ENCODE measurements at regions not wholly inside any gene's neighbourhood (a gene's known extent, or its start where the extent isn't known, plus 50 kb on each side); places are given as distances from the start of the nearest gene placed in this dataset.
"Not testable (repeated sequence)": the region's sequence is repeated elsewhere in the genome, so short reads cannot be mapped to it uniquely, and the experiment has no call there.

DNA sequence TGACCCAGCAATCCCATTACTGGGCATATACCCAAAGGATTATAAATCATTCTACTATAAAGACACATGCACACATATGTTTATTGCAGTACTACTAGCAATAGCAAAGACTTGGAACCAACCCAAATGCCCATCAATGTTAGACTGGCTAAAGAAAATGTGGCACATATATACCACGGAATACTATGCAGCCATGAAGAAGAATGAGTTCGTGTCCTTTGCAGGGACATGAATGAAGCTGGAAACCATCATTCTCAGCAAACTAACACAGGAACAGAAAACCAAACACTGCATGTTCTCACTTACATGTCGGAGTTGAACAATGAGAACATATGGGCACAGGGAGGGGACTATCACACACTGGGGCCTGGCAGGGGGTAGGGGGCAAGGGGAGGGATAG is 183.0 kb downstream of the HACE1 start:
- intact Hi-C loops (cut with micrococcal nuclease) = not testable (repeated sequence)

DNA sequence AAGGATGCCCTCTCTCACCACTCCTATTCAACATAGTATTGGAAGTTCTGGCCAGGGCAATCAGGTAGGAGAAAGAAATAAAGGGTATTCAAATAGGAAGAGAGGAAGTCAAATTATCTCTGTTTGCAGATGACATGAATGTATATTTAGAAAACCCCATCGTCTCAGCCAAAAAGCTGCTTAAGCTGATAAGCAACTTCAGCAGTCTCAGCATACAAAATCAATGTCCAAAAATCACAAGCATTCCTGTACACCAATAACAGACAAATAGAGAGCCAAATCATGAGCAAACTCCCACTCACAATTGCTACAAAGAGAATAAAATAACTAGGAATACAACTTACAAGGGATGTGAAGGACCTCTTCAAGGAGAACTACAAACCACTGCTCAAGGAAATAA is 184.6 kb downstream of the HACE1 start:
- intact Hi-C loops (cut with micrococcal nuclease) = not testable (repeated sequence)

DNA sequence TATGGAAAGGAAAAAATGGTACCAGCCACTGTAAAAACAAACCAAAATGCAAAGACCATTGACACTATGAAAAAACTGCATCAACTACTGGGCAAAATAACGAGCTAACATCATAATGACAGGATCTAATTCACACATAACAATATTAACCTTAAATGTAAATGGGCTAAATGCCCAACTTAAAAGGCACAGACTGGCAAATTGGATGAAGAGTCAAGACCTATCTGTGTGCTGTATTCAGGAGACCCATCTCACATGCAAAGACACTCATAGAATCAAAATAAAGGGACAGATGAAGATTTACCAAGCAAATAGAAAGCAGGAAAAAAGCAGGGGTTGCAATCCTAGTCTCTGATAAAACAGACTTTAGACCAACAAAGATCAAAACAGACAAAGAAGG is 186.6 kb downstream of the HACE1 start:
- intact Hi-C loops (cut with micrococcal nuclease) = not testable (repeated sequence)

DNA sequence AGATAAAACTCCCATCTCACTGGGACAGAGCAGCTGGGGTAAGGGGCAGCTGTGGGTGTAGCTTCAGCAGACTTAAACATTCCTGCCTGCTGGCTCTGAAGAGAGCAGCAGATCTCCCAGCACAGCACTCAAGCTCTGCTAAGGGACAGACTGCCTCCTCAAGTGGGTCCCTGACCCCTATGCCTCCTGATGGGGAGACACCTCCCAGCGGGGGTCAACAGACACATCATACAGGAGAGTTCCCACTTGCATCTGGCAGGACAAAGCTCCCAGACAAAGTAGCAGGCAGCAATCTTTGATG is 188.2 kb downstream of the HACE1 start:
- intact Hi-C loops (cut with micrococcal nuclease) = not testable (repeated sequence)

DNA sequence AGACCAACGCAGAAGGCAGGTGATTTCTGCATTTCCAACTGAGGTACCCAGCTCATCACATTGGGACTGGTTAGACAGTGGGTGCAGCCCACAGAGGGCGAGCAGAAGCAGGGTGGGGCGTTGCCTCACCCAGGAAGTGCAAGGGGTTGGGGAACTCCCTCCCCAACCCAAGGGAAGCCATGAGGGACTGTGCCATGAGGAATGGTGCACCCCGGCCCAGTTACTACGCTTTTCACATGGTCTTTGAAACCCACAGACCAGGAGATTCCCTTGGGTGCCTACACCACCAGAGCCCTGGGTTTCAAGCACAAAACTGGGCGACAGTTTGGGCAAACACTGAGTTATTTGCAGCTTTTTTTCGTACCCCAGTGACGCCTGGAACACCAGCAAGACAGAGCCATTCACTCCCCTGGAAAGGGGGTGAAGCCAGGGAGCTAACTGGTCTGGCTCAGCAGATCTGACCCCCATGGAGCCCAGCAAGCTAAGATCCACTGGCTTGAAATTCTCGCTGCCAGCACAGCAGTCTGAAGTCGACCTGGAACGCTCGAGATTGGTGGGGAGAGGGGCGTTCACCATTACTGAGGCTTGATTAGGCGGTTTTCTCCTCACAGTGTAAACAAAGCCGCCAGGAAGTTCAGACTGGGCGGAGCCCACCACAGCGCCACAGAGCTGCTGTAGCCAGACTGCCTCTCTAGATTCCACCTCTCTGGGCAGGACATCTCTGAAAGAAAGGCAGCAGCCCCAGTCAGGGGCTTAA is 188.7 kb downstream of the HACE1 start:
- intact Hi-C loops (cut with micrococcal nuclease) = not testable (repeated sequence)

DNA sequence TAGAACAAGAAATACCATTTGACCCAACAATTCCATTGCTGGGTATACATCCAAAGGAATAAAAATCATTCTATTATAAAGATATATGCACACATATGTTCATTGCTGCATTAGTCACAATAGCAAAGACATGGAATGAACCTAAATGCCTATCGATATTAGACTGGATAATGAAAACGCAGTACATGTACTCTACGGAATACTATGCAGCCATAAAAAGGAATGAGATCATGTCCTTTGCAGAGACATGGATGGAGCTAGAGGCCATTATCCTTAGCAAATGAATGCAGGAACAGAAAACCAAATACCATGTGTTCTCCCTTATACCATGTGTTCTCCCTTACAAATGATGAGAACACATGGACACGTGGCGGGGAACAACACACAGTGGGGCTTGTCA is 190.2 kb downstream of the HACE1 start:
- intact Hi-C loops (cut with micrococcal nuclease) = no loop called here

DNA sequence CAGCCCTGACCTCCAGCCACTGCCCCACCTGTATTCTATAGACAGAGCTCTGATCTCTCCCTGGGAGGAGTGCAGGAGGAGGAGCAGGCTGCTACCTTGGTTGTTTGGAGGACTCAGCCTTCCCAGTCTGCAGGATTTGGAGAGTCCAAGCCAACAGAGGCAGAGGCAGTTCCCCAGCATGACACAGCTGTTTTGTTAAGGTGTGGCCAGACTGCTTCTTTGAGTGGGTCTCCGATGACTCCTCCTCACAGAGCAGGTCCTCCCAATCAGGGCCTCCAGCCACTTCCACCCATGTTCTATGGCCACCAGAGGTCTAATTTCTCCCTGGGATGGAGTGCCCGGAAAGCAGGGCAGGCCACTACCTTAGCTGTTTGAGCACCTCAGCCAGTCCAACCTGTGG is 203.5 kb downstream of the HACE1 start:
- intact Hi-C loops (cut with micrococcal nuclease) = no loop called here

DNA sequence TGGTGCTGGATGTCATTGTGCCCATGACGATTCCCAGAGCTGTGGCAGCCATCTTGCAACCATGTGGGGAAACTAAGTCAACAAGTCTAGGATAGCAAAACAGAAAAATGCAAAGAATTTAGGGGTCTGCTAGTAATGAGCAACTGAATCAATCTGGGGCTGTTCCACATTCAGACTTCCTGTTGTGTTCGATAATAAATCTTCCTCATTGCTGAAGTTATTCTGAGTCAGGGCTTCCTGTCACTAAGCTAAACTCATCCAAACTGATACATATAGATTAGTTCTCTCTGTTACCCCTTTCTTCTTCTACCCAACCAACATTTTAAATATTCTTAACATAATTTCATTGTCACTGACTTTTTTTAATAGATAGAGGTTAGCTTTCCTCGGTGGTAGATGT is 205.9 kb downstream of the HACE1 start:
- intact Hi-C loops (cut with micrococcal nuclease) = no loop called here

DNA sequence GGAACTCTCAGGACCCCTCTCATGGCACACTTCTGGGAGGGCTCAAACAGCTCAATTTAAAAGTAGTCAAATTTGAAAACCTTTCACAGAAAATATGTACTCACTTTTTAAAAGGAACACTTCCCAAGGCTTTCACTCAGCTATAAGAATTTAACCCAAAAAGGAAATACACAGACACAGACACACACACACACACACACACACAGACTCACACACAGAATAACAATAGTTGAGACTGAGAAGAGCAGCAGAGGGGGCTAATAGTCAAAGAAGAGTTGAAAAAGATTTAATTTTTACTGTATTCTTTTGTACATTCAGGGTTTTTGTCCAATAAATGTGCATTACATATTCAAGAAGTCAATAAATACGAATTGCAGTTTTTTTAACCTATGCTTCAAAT is 211.4 kb downstream of the HACE1 start:
- intact Hi-C loops (cut with micrococcal nuclease) = no loop called here

DNA sequence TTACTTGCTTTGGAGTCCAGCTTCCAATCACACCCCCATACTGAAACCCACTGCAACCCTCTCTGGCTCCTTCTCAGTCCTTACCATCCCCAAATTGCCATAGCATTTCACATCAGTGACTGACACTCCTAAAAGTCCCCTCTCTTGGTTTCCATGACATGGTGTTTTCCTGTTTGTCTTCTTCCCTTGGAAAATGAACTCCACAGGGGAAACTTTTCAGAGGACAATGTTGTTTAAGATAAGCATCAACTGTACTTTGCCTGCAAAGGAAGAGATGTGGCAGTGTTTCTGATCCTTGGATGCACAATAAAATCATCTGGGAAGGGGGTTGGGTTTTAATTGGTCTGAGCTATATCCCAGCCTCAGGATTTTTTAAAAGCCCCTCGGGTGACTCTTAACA is 214.9 kb downstream of the HACE1 start:
- intact Hi-C loops (cut with micrococcal nuclease) = no loop called here

DNA sequence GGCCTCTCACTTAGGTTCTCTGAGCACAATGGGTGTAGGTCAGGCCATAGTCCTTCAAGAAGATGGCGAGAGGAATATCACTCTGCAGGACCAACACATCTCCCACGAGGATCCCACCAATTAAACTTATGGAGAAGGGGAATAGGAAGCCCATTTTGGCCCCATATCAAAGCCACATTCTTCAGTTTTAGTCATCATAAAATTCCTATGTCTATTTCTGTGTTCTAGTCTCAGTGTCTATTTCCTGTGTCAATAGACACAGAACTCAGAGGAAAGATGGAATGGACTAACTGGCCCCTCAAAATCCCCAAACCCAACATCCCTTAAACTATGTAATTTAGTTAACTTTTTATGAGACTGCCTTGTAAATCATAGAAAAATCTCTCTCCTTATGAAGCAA is 216.8 kb downstream of the HACE1 start:
- intact Hi-C loops (cut with micrococcal nuclease) = no loop called here

DNA sequence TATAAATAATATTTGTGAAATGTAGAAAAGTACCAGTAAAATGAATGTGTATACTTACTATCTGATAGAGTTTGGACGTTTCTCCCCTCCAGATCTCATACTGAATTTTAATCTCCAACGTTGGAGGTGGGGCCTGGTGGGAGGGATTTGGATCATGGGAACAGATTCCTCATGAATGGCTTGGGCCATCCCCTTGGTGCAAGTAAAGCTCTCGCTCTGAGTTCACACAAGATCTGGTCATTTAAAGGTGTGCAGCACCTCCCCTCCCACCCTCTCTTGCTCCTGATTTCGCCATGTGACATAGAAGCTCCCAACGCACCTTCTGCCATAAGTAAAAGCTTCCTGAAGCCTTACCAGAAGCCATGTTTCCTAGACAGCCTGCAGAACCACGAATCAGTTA is 219.0 kb downstream of the HACE1 start:
- intact Hi-C loops (cut with micrococcal nuclease) = no loop called here

DNA sequence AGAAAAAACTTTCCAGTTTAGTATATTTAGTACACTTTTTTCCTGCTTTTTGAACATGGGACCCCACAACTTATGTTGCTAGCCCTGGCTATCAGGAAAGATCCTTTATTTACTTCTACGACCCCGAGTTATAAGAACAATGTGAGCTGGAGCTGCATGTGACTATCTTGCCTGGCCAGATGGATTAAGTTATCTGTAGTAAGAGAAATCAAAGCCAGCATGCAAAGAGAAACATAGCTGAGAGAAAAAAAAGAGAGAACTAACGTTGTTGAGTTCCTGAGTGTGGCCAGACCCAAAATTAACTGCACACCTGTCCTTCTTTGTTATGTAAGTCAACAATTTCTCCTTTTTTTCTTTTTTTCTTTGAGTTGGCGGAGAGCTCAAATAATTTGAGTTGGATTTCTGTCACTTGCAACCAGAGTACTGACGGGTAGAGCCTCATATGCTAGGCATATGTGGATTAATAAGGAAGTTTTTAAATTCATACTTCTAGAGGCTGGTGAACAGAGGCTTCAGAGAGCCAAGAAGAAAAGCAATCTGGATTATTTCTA is 219.5 kb downstream of the HACE1 start:
- intact Hi-C loops (cut with micrococcal nuclease) = no loop called here

DNA sequence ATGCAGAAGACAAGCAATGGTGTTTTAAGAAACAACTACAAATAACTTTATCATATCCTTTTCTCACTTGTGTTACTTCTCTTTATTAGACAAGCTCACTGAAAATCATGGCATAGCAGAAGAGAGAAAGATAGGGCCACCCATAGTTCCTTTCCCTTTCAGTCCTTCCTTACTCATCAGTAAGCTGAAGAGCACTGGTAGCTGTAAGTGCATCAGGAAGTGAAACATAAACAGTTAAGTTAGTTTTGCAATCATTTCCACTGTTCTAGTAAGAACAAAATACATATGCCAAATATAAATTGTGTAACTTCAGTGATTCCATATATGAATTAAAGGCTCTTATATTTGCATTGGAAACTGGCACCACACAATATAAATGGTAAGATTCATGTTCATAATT is 220.1 kb downstream of the HACE1 start:
- intact Hi-C loops (cut with micrococcal nuclease) = no loop called here

DNA sequence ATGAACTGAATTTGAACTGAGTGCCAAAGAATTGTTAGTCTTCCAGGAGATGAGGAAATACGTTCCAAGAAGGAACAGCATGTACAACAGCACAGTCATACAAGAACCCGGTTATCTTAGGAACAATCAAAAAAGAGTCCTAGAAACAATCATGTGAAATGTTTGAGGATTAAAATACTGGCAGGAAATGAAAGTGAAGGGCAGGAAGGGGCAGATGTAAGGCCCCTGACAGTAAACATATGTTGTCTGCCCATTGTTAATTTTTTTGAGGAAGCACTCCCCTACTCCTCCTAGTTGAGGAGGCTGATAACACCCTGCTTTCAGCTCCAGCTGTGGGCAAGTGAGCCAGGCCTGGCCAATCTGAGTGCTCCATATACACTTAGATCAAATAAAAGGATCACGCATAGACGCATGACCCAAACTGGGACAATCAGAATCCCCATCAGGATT is 220.9 kb downstream of the HACE1 start:
- intact Hi-C loops (cut with micrococcal nuclease) = no loop called here

DNA sequence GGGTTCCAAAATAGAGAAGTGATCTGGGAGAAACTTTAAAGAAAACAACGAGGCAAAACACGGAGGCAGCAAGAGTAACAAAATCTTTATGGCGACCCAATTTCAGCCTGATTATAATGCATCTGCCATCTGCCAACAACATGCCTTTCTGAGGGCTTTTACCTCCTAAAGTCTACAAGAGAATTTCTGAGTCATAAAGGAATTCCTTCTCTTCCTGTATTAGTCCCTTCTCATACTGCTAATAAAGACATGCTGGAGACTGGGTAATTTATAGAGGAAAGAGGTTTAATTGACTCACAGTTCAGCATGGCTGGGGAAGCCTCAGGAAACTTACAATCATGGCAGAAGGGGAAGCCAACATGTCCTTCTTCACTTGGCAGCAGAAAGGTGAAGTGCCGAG is 226.6 kb downstream of the HACE1 start:
- intact Hi-C loops (cut with micrococcal nuclease) = no loop called here

DNA sequence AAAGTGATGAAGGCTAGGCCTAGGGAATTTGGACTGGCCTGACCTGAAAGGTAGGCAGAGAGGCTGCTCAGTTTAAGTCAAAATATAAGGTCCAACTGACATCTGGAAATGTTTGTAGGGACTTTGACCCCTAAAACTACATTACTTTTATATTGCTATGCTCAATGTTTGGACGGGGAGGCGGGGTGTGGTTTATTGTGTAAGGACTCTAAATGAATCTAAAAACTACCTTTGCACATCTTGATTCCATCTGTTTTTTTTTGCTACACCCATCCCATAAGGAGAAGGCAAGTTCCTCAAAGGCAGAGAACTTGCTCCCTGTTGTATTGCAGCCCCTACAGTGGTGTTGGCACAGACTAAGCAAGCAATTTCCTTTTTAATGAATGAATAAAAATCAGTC is 227.1 kb downstream of the HACE1 start:
- intact Hi-C loops (cut with micrococcal nuclease) = no loop called here

DNA sequence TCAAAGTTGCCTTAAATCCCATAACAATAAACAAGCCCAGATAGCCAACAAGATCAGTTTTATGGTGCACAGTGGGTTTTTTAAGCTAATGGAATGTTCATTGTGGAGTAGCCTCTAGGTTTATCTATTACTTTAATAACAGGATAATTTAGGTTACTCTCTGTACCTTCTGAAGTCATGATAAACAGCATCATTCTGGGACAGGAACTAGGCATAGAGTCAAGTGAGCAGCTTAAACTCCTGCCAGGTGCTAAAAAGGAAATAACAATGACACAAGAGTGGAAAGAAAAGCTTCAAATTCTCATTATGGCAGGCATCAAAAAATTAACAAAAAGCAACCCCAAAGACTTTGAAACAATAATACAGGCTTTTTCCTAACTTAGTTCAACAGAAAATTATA is 228.8 kb downstream of the HACE1 start:
- intact Hi-C loops (cut with micrococcal nuclease) = no loop called here

DNA sequence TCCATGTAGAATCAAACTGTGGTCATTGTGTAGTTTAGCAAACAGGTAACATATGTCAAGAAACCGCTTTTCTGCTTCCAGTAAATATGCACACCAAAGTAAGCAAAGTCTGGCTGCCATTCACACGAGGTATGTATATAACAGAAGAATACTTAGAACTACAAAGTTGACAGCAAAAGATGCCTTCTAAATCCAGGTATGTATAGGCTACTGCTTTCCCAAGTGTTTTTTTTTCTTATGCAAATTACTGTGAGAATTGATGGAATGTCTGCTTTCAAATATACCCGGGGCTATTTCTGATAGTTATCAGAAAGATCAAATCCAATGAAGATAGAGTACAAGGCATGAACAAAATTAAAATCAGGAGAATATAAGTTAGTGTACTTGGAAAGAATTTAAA is 229.2 kb downstream of the HACE1 start:
- intact Hi-C loops (cut with micrococcal nuclease) = no loop called here

DNA sequence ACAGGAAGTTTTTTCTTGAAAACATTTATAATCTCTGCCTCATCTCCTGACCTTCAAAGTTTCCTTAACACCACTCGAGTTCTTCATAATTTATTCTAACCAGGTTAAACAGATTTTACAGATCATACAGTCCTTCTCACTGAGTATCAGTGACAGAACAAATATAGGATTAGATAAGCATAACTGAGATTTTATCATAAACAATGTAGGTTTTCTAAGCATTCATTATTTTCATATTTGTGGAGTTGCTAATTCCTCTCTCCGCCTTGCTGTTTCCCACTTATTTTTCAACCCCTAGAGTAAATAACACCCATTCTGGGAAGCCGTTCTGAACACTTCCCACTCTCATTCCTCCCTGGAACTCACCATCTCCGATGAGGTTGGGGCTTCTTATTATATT is 229.9 kb downstream of the HACE1 start:
- intact Hi-C loops (cut with micrococcal nuclease) = no loop called here

DNA sequence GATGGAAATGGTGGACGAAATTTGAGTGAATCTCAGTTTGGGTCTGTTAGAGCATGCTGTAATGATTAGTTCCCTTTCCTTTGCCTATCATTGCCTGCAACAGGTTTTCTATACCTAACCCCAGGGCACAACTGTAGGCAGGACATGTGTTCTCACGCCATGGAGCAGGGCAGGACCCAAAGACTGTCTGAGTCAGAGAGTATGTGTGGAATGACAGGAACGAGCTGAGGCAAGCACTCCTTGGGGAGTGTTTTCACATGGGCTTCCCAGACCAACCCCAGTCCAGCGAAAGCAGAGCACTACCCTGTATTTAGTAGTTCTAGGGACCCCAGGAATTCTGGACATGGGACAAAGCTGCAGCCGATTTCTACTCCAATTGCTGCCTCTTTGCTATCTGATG is 234.2 kb downstream of the HACE1 start:
- intact Hi-C loops (cut with micrococcal nuclease) = no loop called here

DNA sequence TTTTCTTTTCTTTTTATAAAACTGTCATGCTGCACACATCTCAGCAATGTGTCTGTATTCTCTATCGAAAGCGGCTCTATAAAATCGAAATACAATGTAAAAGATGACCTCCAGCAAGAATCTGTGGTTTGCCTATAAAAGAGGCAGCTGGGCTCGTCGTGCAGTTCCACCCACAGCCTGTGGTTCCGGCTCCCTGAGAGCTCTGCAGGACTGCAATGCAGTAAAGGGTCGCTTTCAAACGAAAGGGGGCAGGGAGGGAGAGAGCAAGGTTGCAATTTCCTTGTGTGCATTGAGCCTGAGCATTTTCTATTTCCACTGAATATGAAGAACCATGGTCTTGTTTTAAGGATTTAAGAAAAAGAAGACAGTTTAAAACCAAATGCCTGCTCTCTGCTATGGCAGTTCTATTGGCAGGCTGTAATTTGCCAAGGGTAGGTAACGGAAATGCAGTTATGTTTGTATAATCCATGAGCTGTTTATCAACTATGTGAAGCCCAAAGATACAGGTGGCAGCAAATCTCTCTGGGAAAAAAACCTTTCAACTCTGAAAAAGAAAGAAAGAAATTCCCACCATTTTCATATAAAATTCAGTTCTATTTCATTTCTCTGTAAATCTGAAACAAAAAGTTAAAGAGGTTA is 236.5 kb downstream of the HACE1 start:
- intact Hi-C loops (cut with micrococcal nuclease) = no loop called here

DNA sequence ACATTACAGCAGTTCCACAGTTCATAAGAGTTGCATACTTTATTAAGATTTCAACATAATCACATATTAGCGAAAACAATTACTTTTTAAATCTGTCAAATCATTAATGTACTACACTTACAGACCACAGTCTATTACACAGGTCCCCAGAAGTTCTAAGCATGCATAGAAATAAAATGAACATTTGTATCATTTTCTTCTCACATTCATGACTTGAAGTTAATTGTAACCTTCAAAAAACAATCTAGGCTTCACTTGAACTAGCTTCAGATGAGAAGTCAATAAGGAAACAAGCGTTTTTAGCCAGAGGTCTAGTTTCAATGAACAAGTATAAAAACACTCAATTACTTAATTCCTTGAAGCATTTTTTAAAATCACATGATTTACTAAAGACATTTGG is 238.3 kb downstream of the HACE1 start:
- intact Hi-C loops (cut with micrococcal nuclease) = no loop called here
